HepG2 (cell line): ENCODE measurements at regions not wholly inside any gene's neighbourhood (a gene's known extent, or its start where the extent isn't known, plus 50 kb on each side); places are given as distances from the start of the nearest gene placed in this dataset.

ENCODE experiments used
- ARID5B ChIP-seq: IDR thresholded peaks from 2 replicates; pipeline ENCODE4 v1.4.0; 2020; ENCODE audit warnings: mild to moderate bottlenecking, missing genetic modification reagents
- CC2D1A ChIP-seq: sonication (generic); formaldehyde crosslinking; IDR thresholded peaks from 2 replicates; pipeline ENCODE4 v1.8.1; 2023; ENCODE audit warnings: mild to moderate bottlenecking, missing genetic modification reagents
- DPF2 ChIP-seq: sonication (generic); formaldehyde crosslinking; IDR thresholded peaks from 2 replicates; pipeline ENCODE4 v1.4.0; 2020; ENCODE audit warnings: mild to moderate bottlenecking, low read depth, missing genetic modification reagents, borderline replicate concordance
- FOSL1 ChIP-seq: sonication (generic); formaldehyde crosslinking; IDR thresholded peaks from 2 replicates; pipeline ENCODE4 v1.9.0; 2021; ENCODE audit warnings: missing genetic modification reagents, borderline replicate concordance
- FOXA3 ChIP-seq: IDR thresholded peaks from 2 replicates; pipeline ENCODE4 v1.6.1; 2016; ENCODE audit warnings: missing genetic modification reagents, missing compliant biosample characterization
- GATAD1 ChIP-seq: IDR thresholded peaks from 2 replicates; pipeline ENCODE4 v1.6.1; 2016; ENCODE audit warnings: missing genetic modification reagents, missing compliant biosample characterization
- HINFP ChIP-seq: sonication (generic); formaldehyde crosslinking; IDR thresholded peaks from 2 replicates; pipeline ENCODE4 v1.4.0; 2020; ENCODE audit warnings: low read depth, mild to moderate bottlenecking, missing genetic modification reagents
- IKZF1 ChIP-seq: fragments of 450-650 bp; IDR thresholded peaks from 2 replicates; pipeline ENCODE4 v1.7.1; 2016
- KAT8 ChIP-seq: IDR thresholded peaks from 2 replicates; pipeline ENCODE4 v1.6.1; 2016; ENCODE audit warnings: missing genetic modification reagents, missing compliant biosample characterization
- MAFK ChIP-seq, 2 experiments: IDR thresholded peaks in 1 of 2; conservative IDR thresholded peaks in 1 of 2; 2 replicates each; pipeline ENCODE4 v1.6.1; 2011; ENCODE audit warnings: improper control_type of control experiment in 2 of 2, low read length in 2 of 2
- MED1 ChIP-seq: sonication (generic); formaldehyde crosslinking; IDR thresholded peaks from 2 replicates; pipeline ENCODE4 v1.4.0; 2020; ENCODE audit warnings: missing genetic modification reagents
- MEIS1 ChIP-seq: sonication (generic); formaldehyde crosslinking; IDR thresholded peaks from 2 replicates; pipeline ENCODE4 v1.9.0; 2021; ENCODE audit warnings: mild to moderate bottlenecking, missing genetic modification reagents, moderate library complexity, borderline replicate concordance
- SNAPC4 ChIP-seq: sonication (generic); formaldehyde crosslinking; IDR thresholded peaks from 2 replicates; pipeline ENCODE4 v1.4.0; 2020; ENCODE audit warnings: mild to moderate bottlenecking, missing genetic modification reagents
- ZNF160 ChIP-seq: sonication (generic); formaldehyde crosslinking; IDR thresholded peaks from 2 replicates; pipeline ENCODE4 v1.8.0; 2022; ENCODE audit warnings: mild to moderate bottlenecking, inconsistent platforms, missing genetic modification reagents
- ZNF510 ChIP-seq: sonication (generic); formaldehyde crosslinking; IDR thresholded peaks from 2 replicates; pipeline ENCODE4 v1.4.0; 2020; ENCODE audit warnings: low read depth, mild to moderate bottlenecking, missing genetic modification reagents
- TF ChIP-seq, protein P1 (sequence below): sonication (generic); formaldehyde crosslinking; IDR thresholded peaks from 2 replicates; pipeline ENCODE4 v1.4.0; 2020; ENCODE audit warnings: mild to moderate bottlenecking, missing genetic modification reagents
- TF ChIP-seq, protein P2 (sequence below): sonication (generic); formaldehyde crosslinking; conservative IDR thresholded peaks from 2 replicates; pipeline ENCODE4 v1.4.0; 2020; ENCODE audit warnings: missing genetic modification reagents

DNA sequence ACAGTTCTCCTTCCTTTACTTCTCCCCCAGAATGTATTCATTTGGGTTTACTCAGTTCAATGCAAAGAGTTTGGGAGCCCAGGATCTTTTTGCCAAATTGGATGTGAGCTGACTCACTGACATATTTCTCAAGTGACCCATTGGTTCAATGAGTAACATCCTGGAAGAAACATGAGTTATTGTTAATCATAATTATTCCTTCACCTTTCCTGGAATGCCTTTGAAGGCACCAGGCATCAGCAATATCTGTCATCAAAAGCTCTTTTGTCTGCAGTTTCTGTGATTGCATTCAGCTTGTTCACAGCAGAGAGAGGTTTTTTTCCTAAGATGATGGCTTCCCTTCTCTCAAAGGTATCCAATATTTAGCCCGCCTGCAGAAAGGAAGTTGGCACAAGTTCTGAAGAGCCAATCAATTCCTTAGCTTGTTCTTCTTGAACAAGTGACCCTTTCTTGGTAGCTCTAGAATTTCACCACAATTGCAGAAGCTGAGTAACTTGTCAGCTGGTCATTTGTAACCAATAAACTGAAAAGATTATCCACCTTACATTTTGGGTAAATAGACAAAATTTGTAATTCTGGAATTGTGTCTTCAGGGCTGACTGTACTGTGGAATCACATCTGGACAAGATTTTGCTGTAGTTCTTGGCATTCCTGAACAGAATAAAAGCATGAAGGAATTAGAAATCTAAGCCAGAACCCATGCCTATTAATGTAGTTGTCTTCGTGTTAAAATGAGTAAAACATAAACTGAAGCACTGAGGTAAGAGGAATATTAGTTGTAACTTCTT lies 72.2 kb upstream of the TMEM17 start (continued):
- TF ChIP-seq SNAPC4 (peak; percentile 42; the same call in 1 of the 2 replicates), GATAD1 (peak; percentile 41; the same call in 1 of the 2 replicates), IKZF1 (no peak), HINFP (CRISPR knock-in tag) (no peak), DPF2 (CRISPR knock-in tag) (0 out of 2 replicates have a peak, but pooled peaks have one; percentile 28), ZNF160 (CRISPR knock-in tag) (no peak), FOXA3 (CRISPR knock-in tag) (peak; percentile 73), ARID5B (CRISPR knock-in tag) (peak; percentile 96), FOSL1 (CRISPR knock-in tag) (peak; percentile 87), MED1 (CRISPR knock-in tag) (peak; percentile 93), CC2D1A (CRISPR knock-in tag) (no peak), MAFK (conservative IDR thresholded peaks at IDR 0.05 in 1 of 2, IDR thresholded peaks at IDR 0.05 in 1 of 2; ENCODE audit: low read length in 2 of 2) (peak; percentile 54 to 80; a peak in 3 of 4 replicates), KAT8 (CRISPR knock-in tag) (peak; percentile 47; the same call in 1 of the 2 replicates), ZNF510 (CRISPR knock-in tag) (0 out of 2 replicates have a peak, but pooled peaks have one; percentile 64), MEIS1 (CRISPR knock-in tag) (0 out of 2 replicates have a peak, but pooled peaks have one; percentile 71)
- TF ChIP-seq, protein P1, sequence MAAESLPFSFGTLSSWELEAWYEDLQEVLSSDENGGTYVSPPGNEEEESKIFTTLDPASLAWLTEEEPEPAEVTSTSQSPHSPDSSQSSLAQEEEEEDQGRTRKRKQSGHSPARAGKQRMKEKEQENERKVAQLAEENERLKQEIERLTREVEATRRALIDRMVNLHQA (CRISPR knock-in tag): no peak
- TF ChIP-seq, protein P2, sequence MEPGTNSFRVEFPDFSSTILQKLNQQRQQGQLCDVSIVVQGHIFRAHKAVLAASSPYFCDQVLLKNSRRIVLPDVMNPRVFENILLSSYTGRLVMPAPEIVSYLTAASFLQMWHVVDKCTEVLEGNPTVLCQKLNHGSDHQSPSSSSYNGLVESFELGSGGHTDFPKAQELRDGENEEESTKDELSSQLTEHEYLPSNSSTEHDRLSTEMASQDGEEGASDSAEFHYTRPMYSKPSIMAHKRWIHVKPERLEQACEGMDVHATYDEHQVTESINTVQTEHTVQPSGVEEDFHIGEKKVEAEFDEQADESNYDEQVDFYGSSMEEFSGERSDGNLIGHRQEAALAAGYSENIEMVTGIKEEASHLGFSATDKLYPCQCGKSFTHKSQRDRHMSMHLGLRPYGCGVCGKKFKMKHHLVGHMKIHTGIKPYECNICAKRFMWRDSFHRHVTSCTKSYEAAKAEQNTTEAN (CRISPR knock-in tag): peak; percentile 8; the same call in 1 of the 2 replicates
